ENCODE measurements at regions not wholly inside any gene's neighbourhood (a gene's known extent, or its start where the extent isn't known, plus 50 kb on each side); places are given as distances from the start of the nearest gene placed in this dataset.

DNA sequence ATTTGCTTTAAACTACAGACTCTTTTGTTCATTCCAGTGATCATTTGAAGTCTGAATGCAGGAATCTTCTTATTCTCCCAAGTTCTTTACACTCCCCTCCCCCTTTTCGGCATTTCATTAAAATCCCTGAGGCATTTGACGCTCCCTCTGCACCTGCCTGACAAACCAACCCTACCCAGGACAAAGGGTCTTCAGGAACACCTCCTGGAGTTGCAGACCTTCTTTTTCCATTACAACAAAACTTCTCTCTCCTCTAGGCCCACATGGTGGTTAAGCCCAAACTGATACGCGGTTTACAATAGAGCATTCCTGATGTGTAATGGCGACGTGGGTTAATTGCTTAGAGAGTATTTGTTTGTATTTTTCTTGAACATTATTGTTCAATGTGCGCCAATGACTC, 367.4 kb downstream of the FBXO15 start:
- no peak for DNase-seq (ENCODE audit: low spot score)
- no TSS peak for BruUV-seq (replicated peaks)
- no peaks in the 10 kb centered on the region for H3K27me3 ChIP-seq (replicated peaks; ENCODE audit: insufficient read depth, low read depth, low read length, poor library complexity)
- intact Hi-C loops (cut with micrococcal nuclease; ENCODE audit: unreplicated experiment): no loop called here
- no peak overlapping the region for H3K4me3 ChIP-seq (ENCODE audit: low read depth, low read length, poor library complexity, severe bottlenecking)
- no peaks in the 10 kb centered on the region for H3K9me3 ChIP-seq (ENCODE audit: low read depth, low read length, poor library complexity, severe bottlenecking)
- CTCF ChIA-PET: no interaction called here
- TF ChIP-seq CTCF (conservative IDR thresholded peaks at IDR 0.05; ENCODE audit: low read depth, low read length): no peak
- no peak for TF ChIP-seq EZH2 (IDR thresholded peaks at IDR 0.05; ENCODE audit: borderline replicate concordance, low read depth, low read length, poor library complexity, severe bottlenecking)
- H3K27ac ChIP-seq (ENCODE audit: low read depth, low read length, poor library complexity, severe bottlenecking): no peak overlapping the region
- POLR2A ChIA-PET (ENCODE audit: low non-redundant PET): interaction anchor here (0.6 kb wide), 1 partner anchor 1300 kb away, joined by 4 read pairs; no protein-coding TSS in a partner anchor
- H3K4me1 ChIP-seq (ENCODE audit: insufficient read depth, low read length, poor library complexity, severe bottlenecking): no peaks in the 10 kb centered on the region
- H3K36me3 ChIP-seq (ENCODE audit: insufficient read depth, low read length, poor library complexity, severe bottlenecking): no peaks in the 10 kb centered on the region

- intact Hi-C loops (cut with micrococcal nuclease; ENCODE audit: unreplicated experiment): no loop called here
- no peak for DNase-seq (ENCODE audit: low spot score)
- no TSS peak for BruUV-seq (replicated peaks)
- Histone ChIP-seq H3K27ac (ENCODE audit: low read depth, low read length, poor library complexity, severe bottlenecking) (no peak overlapping the region), H3K9me3 (ENCODE audit: low read depth, low read length, poor library complexity, severe bottlenecking) (no peaks in the 10 kb centered on the region), H3K36me3 (ENCODE audit: insufficient read depth, low read length, poor library complexity, severe bottlenecking) (no peaks in the 10 kb centered on the region), H3K4me1 (ENCODE audit: insufficient read depth, low read length, poor library complexity, severe bottlenecking) (no peaks in the 10 kb centered on the region), H3K27me3 (replicated peaks; ENCODE audit: insufficient read depth, low read depth, low read length, poor library complexity) (no peaks in the 10 kb centered on the region), H3K4me3 (ENCODE audit: low read depth, low read length, poor library complexity, severe bottlenecking) (no peak overlapping the region)
- TF ChIP-seq CTCF (conservative IDR thresholded peaks at IDR 0.05; ENCODE audit: low read depth, low read length): no peak
- no peak for TF ChIP-seq EZH2 (IDR thresholded peaks at IDR 0.05; ENCODE audit: borderline replicate concordance, low read depth, low read length, poor library complexity, severe bottlenecking)
- CTCF ChIA-PET: no interaction called here
- POLR2A ChIA-PET (ENCODE audit: low non-redundant PET): no interaction called here
These were observed 369.6 kb downstream of the FBXO15 start for GRCh38 chr18:73778032-73778359.

- DNase-seq (ENCODE audit: low spot score): no peak
- Histone ChIP-seq H3K27me3 (replicated peaks; ENCODE audit: insufficient read depth, low read depth, low read length, poor library complexity) (no peaks in the 10 kb centered on the region), H3K36me3 (ENCODE audit: insufficient read depth, low read length, poor library complexity, severe bottlenecking) (no peaks in the 10 kb centered on the region), H3K4me1 (ENCODE audit: insufficient read depth, low read length, poor library complexity, severe bottlenecking) (no peaks in the 10 kb centered on the region), H3K27ac (ENCODE audit: low read depth, low read length, poor library complexity, severe bottlenecking) (no peak overlapping the region), H3K9me3 (ENCODE audit: low read depth, low read length, poor library complexity, severe bottlenecking) (no peaks in the 10 kb centered on the region), H3K4me3 (ENCODE audit: low read depth, low read length, poor library complexity, severe bottlenecking) (no peak overlapping the region)
- TF ChIP-seq EZH2 (IDR thresholded peaks at IDR 0.05; ENCODE audit: borderline replicate concordance, low read depth, low read length, poor library complexity, severe bottlenecking): no peak
- no peak for TF ChIP-seq CTCF (conservative IDR thresholded peaks at IDR 0.05; ENCODE audit: low read depth, low read length)
- intact Hi-C loops (cut with micrococcal nuclease; ENCODE audit: unreplicated experiment): no loop called here
- ChIA-PET CTCF (no interaction called here), POLR2A (ENCODE audit: low non-redundant PET) (no interaction called here)
- BruUV-seq (replicated peaks): no TSS peak
These were observed 370.1 kb downstream of the FBXO15 start for GRCh38 chr18:73777356-73778031.

All from A673 (cell line).